ENCODE measurements at regions not wholly inside any gene's neighbourhood (a gene's known extent, or its start where the extent isn't known, plus 50 kb on each side); places are given as distances from the start of the nearest gene placed in this dataset.
"Not testable (repeated sequence)": the region's sequence is repeated elsewhere in the genome, so short reads cannot be mapped to it uniquely, and the experiment has no call there.

DNA sequence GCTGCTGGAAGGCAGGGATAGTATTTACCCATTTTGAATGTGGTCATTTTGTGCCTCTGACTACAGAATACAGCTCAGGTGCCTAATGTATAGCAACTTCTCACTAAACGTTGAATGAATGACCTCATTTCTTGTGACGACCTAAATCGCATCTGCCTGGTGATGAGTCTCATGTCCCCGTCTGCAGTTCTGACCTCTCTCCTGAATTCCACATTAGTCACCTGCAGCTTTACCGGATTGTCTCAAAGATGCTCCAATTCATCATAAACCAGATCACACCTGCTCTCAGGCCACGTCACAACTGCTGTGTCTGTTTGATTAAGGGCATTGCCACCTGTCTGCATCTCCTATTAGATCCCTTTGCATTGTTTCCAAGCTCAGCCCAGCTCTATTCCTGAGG is 133.6 kb upstream of the MYT1L start:
- intact Hi-C loops (cut with DNase I): no loop called here
- 50 to 52% (median 51%) methylated on average over 6 of the region's 6 CpGs for WGBS, 3 donors
- H3K27ac ChIP-seq: no peak overlapping the region
- H3K9me3 ChIP-seq: no peaks in the 10 kb centered on the region
- ATAC-seq: no peak
- no peak overlapping the region for H3K4me3 ChIP-seq
- H3K27me3 ChIP-seq (ENCODE audit: insufficient read depth in 3 of 3, low read length in 2 of 3): peaks cover 0 to 17% (median 0%) of the 10 kb centered on the region in 3 donors
- DNase-seq: no peak
- no peaks in the 10 kb centered on the region for H3K36me3 ChIP-seq (ENCODE audit: insufficient read depth in 1 of 2, low read depth in 1 of 2)
- TF ChIP-seq, protein P1, sequence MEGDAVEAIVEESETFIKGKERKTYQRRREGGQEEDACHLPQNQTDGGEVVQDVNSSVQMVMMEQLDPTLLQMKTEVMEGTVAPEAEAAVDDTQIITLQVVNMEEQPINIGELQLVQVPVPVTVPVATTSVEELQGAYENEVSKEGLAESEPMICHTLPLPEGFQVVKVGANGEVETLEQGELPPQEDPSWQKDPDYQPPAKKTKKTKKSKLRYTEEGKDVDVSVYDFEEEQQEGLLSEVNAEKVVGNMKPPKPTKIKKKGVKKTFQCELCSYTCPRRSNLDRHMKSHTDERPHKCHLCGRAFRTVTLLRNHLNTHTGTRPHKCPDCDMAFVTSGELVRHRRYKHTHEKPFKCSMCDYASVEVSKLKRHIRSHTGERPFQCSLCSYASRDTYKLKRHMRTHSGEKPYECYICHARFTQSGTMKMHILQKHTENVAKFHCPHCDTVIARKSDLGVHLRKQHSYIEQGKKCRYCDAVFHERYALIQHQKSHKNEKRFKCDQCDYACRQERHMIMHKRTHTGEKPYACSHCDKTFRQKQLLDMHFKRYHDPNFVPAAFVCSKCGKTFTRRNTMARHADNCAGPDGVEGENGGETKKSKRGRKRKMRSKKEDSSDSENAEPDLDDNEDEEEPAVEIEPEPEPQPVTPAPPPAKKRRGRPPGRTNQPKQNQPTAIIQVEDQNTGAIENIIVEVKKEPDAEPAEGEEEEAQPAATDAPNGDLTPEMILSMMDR (IDR thresholded peaks at IDR 0.05): no peak
- no peaks in the 10 kb centered on the region for H3K4me1 ChIP-seq

DNA sequence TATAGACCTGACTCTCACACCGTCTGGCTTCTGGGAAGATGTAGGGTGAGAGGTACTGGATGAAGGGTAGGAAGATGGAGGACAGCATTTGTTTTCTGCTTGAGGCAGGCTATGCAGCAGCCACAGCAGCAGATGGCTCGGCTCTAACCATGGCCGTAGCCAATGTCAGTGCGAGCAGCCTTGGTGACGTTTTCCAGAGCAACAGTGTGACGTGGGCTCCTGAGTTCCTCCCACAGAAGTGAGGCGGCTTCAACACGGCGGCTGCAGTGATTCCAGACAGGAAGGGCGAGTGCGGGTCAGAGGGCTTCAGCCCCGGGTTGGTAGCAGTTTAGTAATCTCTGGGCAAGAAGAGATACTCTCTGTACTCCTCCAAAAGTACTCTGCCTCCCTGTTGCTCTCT is 133.0 kb upstream of the MYT1L start:
- TF ChIP-seq, protein P1 (IDR thresholded peaks at IDR 0.05): no peak
- ATAC-seq: no peak

DNA sequence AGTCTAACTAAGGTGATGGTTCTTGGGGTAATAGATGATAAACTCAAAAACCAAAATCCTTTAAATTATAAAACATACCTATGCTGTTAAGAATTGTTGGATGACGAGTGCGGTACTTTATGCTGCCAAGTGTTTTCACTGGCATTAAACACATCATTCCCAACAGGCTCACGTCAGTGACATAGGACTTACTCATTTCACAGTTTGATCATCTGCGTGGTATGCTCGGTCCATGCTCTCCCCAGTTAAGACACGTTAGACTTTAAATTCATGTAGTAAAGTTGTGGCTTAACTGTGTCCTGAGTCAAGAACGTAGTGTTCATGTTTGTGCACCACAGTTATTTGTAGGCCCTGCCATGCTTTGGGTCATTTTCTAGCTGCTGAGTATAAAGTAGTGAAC is 125.6 kb upstream of the MYT1L start:
- ATAC-seq (no peak), DNase-seq (no peak)
- intact Hi-C loops (cut with DNase I): no loop called here
- peaks cover 0 to 1% (median 0%) of the 10 kb centered on the region in 3 donors for H3K27me3 ChIP-seq (ENCODE audit: insufficient read depth in 3 of 3, low read length in 2 of 3)
- TF ChIP-seq, protein P1 (IDR thresholded peaks at IDR 0.05): no peak
- WGBS, 3 donors: 63 to 79% (median 77%) methylated on average over 7 of the region's 7 CpGs
- H3K27ac ChIP-seq: no peak overlapping the region
- no peaks in the 10 kb centered on the region for H3K9me3 ChIP-seq
- H3K4me1 ChIP-seq: no peaks in the 10 kb centered on the region
- no peaks in the 10 kb centered on the region for H3K36me3 ChIP-seq (ENCODE audit: insufficient read depth in 1 of 2, low read depth in 1 of 2)
- H3K4me3 ChIP-seq: no peak overlapping the region

More for the DNA sequence above, 133.0 kb upstream of the MYT1L start:
- Histone ChIP-seq H3K27ac (no peak overlapping the region), H3K4me3 (no peak overlapping the region), H3K4me1 (no peaks in the 10 kb centered on the region), H3K36me3 (ENCODE audit: insufficient read depth in 1 of 2, low read depth in 1 of 2) (no peaks in the 10 kb centered on the region), H3K27me3 (ENCODE audit: insufficient read depth in 3 of 3, low read length in 2 of 3) (peaks cover 0 to 17% (median 0%) of the 10 kb centered on the region in 3 donors), H3K9me3 (no peaks in the 10 kb centered on the region)
- intact Hi-C loops (cut with DNase I): no loop called here
- DNase-seq: no peak
- WGBS, 3 donors: 32 to 39% (median 35%) methylated on average over 12 of the region's 12 CpGs

DNA sequence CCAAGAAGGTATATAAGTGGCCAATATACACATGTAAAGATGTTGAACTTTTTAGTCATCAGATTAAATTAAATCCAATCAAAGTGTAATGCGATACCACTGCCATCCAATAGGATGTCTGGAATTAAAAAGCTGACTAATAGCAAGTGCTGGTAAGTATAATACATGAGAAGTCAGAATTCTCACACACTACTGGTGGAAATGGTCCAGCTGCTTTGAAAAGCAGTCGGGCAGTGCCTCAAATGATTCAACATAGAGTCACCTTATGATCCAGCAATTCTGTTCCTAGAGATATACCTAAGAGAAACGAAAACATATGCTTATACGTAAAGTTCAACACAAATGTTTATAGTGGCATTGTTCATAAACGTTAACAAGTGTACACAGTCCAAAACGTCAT is 124.1 kb upstream of the MYT1L start:
- intact Hi-C loops (cut with DNase I): no loop called here
- no peak overlapping the region for H3K4me3 ChIP-seq
- no peaks in the 10 kb centered on the region for H3K9me3 ChIP-seq
- ATAC-seq (no peak), DNase-seq (no peak)
- WGBS, 3 donors: 87 to 88% (median 87%) methylated on average over 6 of the region's 6 CpGs
- no peak overlapping the region for H3K27ac ChIP-seq
- H3K4me1 ChIP-seq: no peaks in the 10 kb centered on the region
- H3K36me3 ChIP-seq (ENCODE audit: insufficient read depth in 1 of 2, low read depth in 1 of 2): no peaks in the 10 kb centered on the region
- H3K27me3 ChIP-seq (ENCODE audit: insufficient read depth in 3 of 3, low read length in 2 of 3): peaks cover 0 to 1% (median 0%) of the 10 kb centered on the region in 3 donors
- TF ChIP-seq, protein P1 (IDR thresholded peaks at IDR 0.05): no peak

DNA sequence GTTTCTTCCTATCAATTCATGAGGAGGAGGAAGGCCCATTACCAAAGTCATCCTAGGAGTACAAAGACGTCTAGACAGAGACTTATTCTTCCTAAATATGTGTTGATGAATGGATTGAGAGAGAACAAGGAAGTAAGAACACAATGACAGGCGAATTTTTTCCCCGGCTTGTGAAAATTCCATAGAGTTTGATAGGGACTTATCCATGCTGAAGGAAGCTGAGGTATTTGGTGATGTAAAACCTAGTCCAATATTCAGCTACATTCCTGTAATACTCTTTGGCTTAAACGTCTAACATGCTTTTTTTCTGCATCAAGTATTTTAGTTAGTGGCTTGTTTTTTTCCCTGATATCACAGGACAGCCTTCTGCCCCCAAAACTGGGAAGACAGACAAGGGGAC is 121.9 kb upstream of the MYT1L start:
- Histone ChIP-seq H3K36me3 (ENCODE audit: insufficient read depth in 1 of 2, low read depth in 1 of 2) (no peaks in the 10 kb centered on the region), H3K4me3 (no peak overlapping the region), H3K27me3 (ENCODE audit: insufficient read depth in 3 of 3, low read length in 2 of 3) (no peaks in the 10 kb centered on the region), H3K4me1 (no peaks in the 10 kb centered on the region), H3K9me3 (no peaks in the 10 kb centered on the region), H3K27ac (no peak overlapping the region)
- WGBS, 3 donors: 45 to 54% (median 51%) methylated on average over 4 of the region's 4 CpGs
- no peak for DNase-seq
- intact Hi-C loops (cut with DNase I): no loop called here
- ATAC-seq: no peak
- TF ChIP-seq, protein P1 (IDR thresholded peaks at IDR 0.05): no peak

DNA sequence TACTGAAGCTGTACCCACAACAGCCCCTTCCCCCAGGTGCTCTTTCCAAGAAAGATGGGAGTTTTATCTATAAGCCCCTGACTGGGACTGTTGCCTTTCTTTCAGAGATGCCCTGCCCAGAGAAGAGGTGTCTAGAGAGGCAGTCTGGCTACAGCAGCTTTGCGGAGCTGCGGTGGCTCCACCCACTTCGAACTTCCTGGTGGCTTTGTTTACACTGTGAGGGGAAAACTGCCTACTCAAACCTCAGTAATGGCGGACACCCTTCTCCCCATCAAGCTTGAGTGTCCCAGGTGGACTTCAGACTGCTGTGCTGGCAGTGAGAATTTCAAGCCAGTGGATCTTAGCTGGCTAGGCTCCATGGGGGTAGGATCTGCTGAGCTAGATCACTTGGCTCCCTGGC is 120.2 kb upstream of the MYT1L start:
- WGBS, 3 donors: 82% methylated on average over 4 of the region's 4 CpGs
- H3K27ac ChIP-seq; DNase-seq; H3K4me3 ChIP-seq; H3K27me3 ChIP-seq (ENCODE audit: insufficient read depth in 3 of 3, low read length in 2 of 3); intact Hi-C loops (cut with DNase I); H3K4me1 ChIP-seq; H3K9me3 ChIP-seq; H3K36me3 ChIP-seq (ENCODE audit: insufficient read depth in 1 of 2, low read depth in 1 of 2); ATAC-seq: not testable (repeated sequence)
